Erythroblast (primary cell): ENCODE measurements at regions not wholly inside any gene's neighbourhood (a gene's known extent, or its start where the extent isn't known, plus 50 kb on each side); places are given as distances from the start of the nearest gene placed in this dataset.

Experiments used
- GATA1 ChIP-seq: IDR thresholded peaks from 2 replicates; pipeline ENCODE4 v1.6.1; 2011; ENCODE audit warnings: low read depth, mild to moderate bottlenecking, control low read depth, low read length, moderate library complexity
- POLR2A ChIP-seq: IDR thresholded peaks from 2 replicates; pipeline ENCODE4 v1.6.1; 2011; ENCODE audit warnings: mild to moderate bottlenecking, low read length

GRCh38 chr11:64502634-64503033 is 53.1 kb upstream of the SLC22A11 start:
- TF ChIP-seq POLR2A (no peak), GATA1 (no peak)
